AG09309 (cell line): ENCODE measurements at regions not wholly inside any gene's neighbourhood (a gene's known extent, or its start where the extent isn't known, plus 50 kb on each side); places are given as distances from the start of the nearest gene placed in this dataset.
"Not testable (repeated sequence)": the region's sequence is repeated elsewhere in the genome, so short reads cannot be mapped to it uniquely, and the experiment has no call there.

Experiments
- DNase-seq: peaks from one replicate; pipeline ENCODE4 v3.0.0-alpha.2; 2010; ENCODE audit warnings: low read depth
- H3K4me3 ChIP-seq: 2 replicates; pipeline ENCODE4 v1.5.1; 2011; ENCODE audit warnings: mild to moderate bottlenecking, low read depth, low read length, moderate library complexity; ENCODE audit not compliant: control insufficient read depth
- CTCF ChIP-seq: IDR thresholded peaks from 2 replicates; pipeline ENCODE4 v1.5.1; 2011; ENCODE audit warnings: mild to moderate bottlenecking, low read depth, low read length, inconsistent platforms; ENCODE audit not compliant: insufficient read depth, control insufficient read depth; ENCODE audit errors: missing control alignments

- H3K4me3 ChIP-seq, result no peak overlapping the region
- TF ChIP-seq CTCF, result no peak
- no peak for DNase-seq
These were observed 1419.4 kb downstream of the FSCB start for GRCh38 chr14:43087666-43088065.

GRCh38 chr14:43085819-43086218 lies 1421.3 kb downstream of the FSCB start:
- DNase-seq, result no peak
- no peak for TF ChIP-seq CTCF
- no peak overlapping the region for H3K4me3 ChIP-seq

DNA sequence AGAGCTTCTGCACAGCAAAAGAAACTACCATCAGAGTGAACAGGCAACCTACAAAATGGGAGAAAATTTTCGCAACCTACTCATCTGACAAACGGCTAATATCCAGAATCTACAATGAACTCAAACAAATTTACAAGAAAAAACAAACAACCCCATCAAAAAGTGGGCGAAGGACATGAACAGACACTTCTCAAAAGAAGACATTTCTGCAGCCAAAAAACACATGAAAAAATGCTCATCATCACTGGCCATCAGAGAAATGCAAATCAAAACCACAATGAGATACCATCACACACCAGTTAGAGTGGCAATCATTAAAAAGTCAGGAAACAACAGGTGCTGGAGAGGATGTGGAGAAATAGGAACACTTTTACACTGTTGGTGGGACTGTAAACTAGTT lies 1439.7 kb downstream of the FSCB start:
- not testable (repeated sequence) for H3K4me3 ChIP-seq, DNase-seq

DNA sequence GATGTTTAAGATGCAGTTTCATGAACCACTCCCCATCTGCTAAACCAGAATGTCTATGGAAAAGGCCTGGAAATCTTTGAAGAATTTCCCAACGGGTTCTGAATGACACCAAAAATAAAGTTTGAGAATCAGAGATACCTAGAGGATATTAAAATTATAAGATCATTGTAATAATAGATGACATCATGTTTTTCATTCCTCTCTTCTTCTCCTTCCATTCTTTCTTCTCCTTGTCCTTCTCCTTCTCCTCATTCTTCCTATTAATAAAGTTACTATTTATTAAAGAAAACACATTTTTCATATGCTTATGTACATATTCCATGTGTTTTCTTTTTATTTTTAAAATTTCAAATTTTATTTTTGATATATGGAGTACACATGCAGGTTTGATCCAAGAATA lies 1449.4 kb downstream of the LRFN5 start:
- DNase-seq, result no peak
- TF ChIP-seq CTCF, result no peak
- no peak overlapping the region for H3K4me3 ChIP-seq

- DNase-seq, result no peak
- TF ChIP-seq CTCF, result no peak
- H3K4me3 ChIP-seq, result no peak overlapping the region
These were observed 1446.2 kb downstream of the LRFN5 start for GRCh38 chr14:43052897-43053296.

- H3K4me3 ChIP-seq, result no peak overlapping the region
- no peak for DNase-seq
- TF ChIP-seq CTCF, result no peak
These were observed 1437.2 kb downstream of the LRFN5 start for GRCh38 chr14:43043850-43044249.

DNA sequence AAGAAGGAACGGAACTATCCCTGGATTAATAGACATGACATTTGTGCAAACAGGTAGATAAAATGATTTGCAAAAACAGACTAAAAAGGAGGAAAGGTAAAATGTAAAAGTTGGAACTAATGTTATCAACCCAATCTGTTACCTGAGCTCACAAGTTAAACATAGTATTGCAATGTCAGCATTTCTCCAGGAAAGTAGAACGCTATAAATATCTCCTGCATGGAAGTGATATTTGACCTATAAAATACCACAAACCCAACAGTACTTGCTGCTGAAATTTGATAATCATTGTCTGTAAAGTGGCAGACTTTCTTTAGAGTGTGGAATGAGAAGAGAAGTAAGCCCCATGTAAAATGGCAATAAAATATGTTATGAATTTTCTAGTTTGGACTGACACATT lies 1435.7 kb downstream of the LRFN5 start:
- TF ChIP-seq CTCF, result no peak
- DNase-seq, result no peak
- no peak overlapping the region for H3K4me3 ChIP-seq
